ENCODE measurements at regions not wholly inside any gene's neighbourhood (a gene's known extent, or its start where the extent isn't known, plus 50 kb on each side); places are given as distances from the start of the nearest gene placed in this dataset.
"Not testable (repeated sequence)": the region's sequence is repeated elsewhere in the genome, so short reads cannot be mapped to it uniquely, and the experiment has no call there.

- DNase-seq: not testable (repeated sequence)
These were observed 168.5 kb downstream of the MBL2 start for GRCh38 chr10:52604131-52604530.

GRCh38 chr10:52609071-52609470 is 163.5 kb downstream of the MBL2 start:
- DNase-seq: no peak

- DNase-seq: no peak
These were observed 162.9 kb downstream of the MBL2 start for GRCh38 chr10:52609626-52610240.

GRCh38 chr10:52615331-52615730 is 157.3 kb downstream of the MBL2 start:
- no peak for DNase-seq

- no peak for DNase-seq
These were observed 156.7 kb downstream of the MBL2 start for GRCh38 chr10:52615756-52616394.

- DNase-seq: no peak
These were observed 156.2 kb downstream of the MBL2 start for GRCh38 chr10:52616395-52616764.

- DNase-seq: no peak
These were observed 155.2 kb downstream of the MBL2 start for GRCh38 chr10:52617346-52617745.

- no peak for DNase-seq
These were observed 153.5 kb downstream of the MBL2 start for GRCh38 chr10:52619052-52619451.

GRCh38 chr10:52621635-52622079 is 150.9 kb downstream of the MBL2 start:
- no peak for DNase-seq

- DNase-seq: no peak
These were observed 148.8 kb downstream of the MBL2 start for GRCh38 chr10:52623761-52624160.

- no peak for DNase-seq
These were observed 145.3 kb downstream of the MBL2 start for GRCh38 chr10:52627279-52627678.

- DNase-seq: no peak
These were observed 141.4 kb downstream of the MBL2 start for GRCh38 chr10:52631146-52631545.

GRCh38 chr10:52631648-52632047 is 140.9 kb downstream of the MBL2 start:
- DNase-seq: no peak

GRCh38 chr10:52632591-52632990 is 140.0 kb downstream of the MBL2 start:
- no peak for DNase-seq

GRCh38 chr10:52633266-52633665 is 139.3 kb downstream of the MBL2 start:
- no peak for DNase-seq

GRCh38 chr10:52635651-52636050 is 136.9 kb downstream of the MBL2 start:
- DNase-seq: no peak

- DNase-seq: no peak
These were observed 135.7 kb downstream of the MBL2 start for GRCh38 chr10:52636874-52637273.

- no peak for DNase-seq
These were observed 135.0 kb downstream of the MBL2 start for GRCh38 chr10:52637592-52637991.

GRCh38 chr10:52639652-52640051 is 132.9 kb downstream of the MBL2 start:
- no peak for DNase-seq

GRCh38 chr10:52642208-52642607 is 130.4 kb downstream of the MBL2 start:
- no peak for DNase-seq

GRCh38 chr10:52644373-52645186 is 128.0 kb downstream of the MBL2 start:
- no peak for DNase-seq

GRCh38 chr10:52645187-52645758 is 127.3 kb downstream of the MBL2 start:
- DNase-seq: no peak

GRCh38 chr10:52649511-52649910 is 123.1 kb downstream of the MBL2 start:
- DNase-seq: peak; percentile 68 to 76
